CD8-positive, alpha-beta memory T cell (primary cell): ENCODE measurements at regions not wholly inside any gene's neighbourhood (a gene's known extent, or its start where the extent isn't known, plus 50 kb on each side); places are given as distances from the start of the nearest gene placed in this dataset.

Experiments used
- CTCF ChIA-PET: fragments of 350-600 bp; sonication (Branson Sonifier 250); formaldehyde crosslinking; loops from one replicate; lab custom pipeline; 2021; ENCODE audit warnings: antibody characterized with exemption; lab: Charles Lee
- POLR2A ChIA-PET: fragments of 350-600 bp; sonication (Branson Sonifier 250); formaldehyde crosslinking; loops from one replicate; lab custom pipeline; 2021; ENCODE audit warnings: antibody characterized with exemption; lab: Charles Lee
- DNase-seq, 5 donors: peaks; one replicate each; pipeline versions ENCODE4 v3.0.0 to v3.0.0-alpha.2; 2020 to 2022; ENCODE audit warnings: mixed read lengths in 1 of 5
- H3K27ac ChIP-seq: one replicate; pipeline ENCODE4 v1.7.0; 2013; ENCODE audit warnings: low read depth, mild to moderate bottlenecking, low read length, moderate library complexity
- H3K27me3 ChIP-seq: 2 replicates; pipeline ENCODE4 v1.7.0; 2013; ENCODE audit warnings: low read length, mild to moderate bottlenecking; ENCODE audit not compliant: insufficient read depth, poor library complexity, severe bottlenecking
- H3K36me3 ChIP-seq: 2 replicates; pipeline ENCODE4 v1.7.0; 2013; ENCODE audit warnings: mild to moderate bottlenecking, low read length, moderate library complexity; ENCODE audit not compliant: insufficient read depth
- H3K4me1 ChIP-seq: 2 replicates; pipeline ENCODE4 v1.7.0; 2013; ENCODE audit warnings: mild to moderate bottlenecking, low read length, moderate library complexity; ENCODE audit not compliant: insufficient read depth
- H3K4me3 ChIP-seq: 2 replicates; pipeline ENCODE4 v1.7.0; 2013; ENCODE audit warnings: mild to moderate bottlenecking, low read length
- H3K9me3 ChIP-seq: 2 replicates; pipeline ENCODE4 v1.7.0; 2013; ENCODE audit warnings: mild to moderate bottlenecking, low read length
- H3K27ac Mint-ChIP-seq, 8 donors: one replicate each; pipeline ENCODE4 v1.8.0; 2020 to 2021; ENCODE audit warnings: mixed read lengths in 8 of 8, mild to moderate bottlenecking in 6 of 8, inconsistent platforms in 3 of 8, moderate library complexity in 3 of 8
- H3K27me3 Mint-ChIP-seq, 2 donors: one replicate each; pipeline ENCODE4 v1.8.0; 2020 to 2021; ENCODE audit warnings: mixed read lengths in 2 of 2, mild to moderate bottlenecking in 1 of 2, moderate library complexity in 1 of 2
- H3K36me3 Mint-ChIP-seq, 3 donors: one replicate each; pipeline ENCODE4 v1.8.0; 2020 to 2021; ENCODE audit warnings: mixed read lengths in 3 of 3, inconsistent platforms in 1 of 3, mild to moderate bottlenecking in 1 of 3
- H3K4me1 Mint-ChIP-seq, 3 donors: one replicate each; pipeline ENCODE4 v1.8.0; 2020 to 2021; ENCODE audit warnings: mixed read lengths in 3 of 3, inconsistent platforms in 1 of 3, mild to moderate bottlenecking in 1 of 3
- H3K4me3 Mint-ChIP-seq, 7 donors: one replicate each; pipeline ENCODE4 v1.8.0; 2020 to 2021; ENCODE audit warnings: mixed read lengths in 7 of 7, mild to moderate bottlenecking in 6 of 7, moderate library complexity in 4 of 7, inconsistent platforms in 2 of 7
- H3K9me3 Mint-ChIP-seq, 5 donors: one replicate each; pipeline ENCODE4 v1.8.0; 2020 to 2022; ENCODE audit warnings: mixed read lengths in 5 of 5, mild to moderate bottlenecking in 3 of 5, moderate library complexity in 2 of 5, inconsistent platforms in 1 of 5

- ChIA-PET CTCF (no interaction called here), POLR2A (no interaction called here)
- no peak overlapping the region for H3K27ac Mint-ChIP-seq
These were observed 144.8 kb downstream of the CEP135 start for GRCh38 chr4:56093576-56093975.

GRCh38 chr4:56092540-56092939, 143.8 kb downstream of the CEP135 start:
- H3K27me3 ChIP-seq, result no peaks in the 10 kb centered on the region
- H3K27ac ChIP-seq, result no peak overlapping the region
- POLR2A ChIA-PET, result no interaction called here
- Mint-ChIP-seq H3K4me3 (no peak overlapping the region), H3K27ac (no peak overlapping the region), H3K9me3 (no peaks in the 10 kb centered on the region), H3K27me3 (peaks cover 0 to 18% of the 10 kb centered on the region in 2 donors), H3K36me3 (no peaks in the 10 kb centered on the region), H3K4me1 (no peaks in the 10 kb centered on the region)
- no peaks in the 10 kb centered on the region for H3K9me3 ChIP-seq
- H3K36me3 ChIP-seq, result no peaks in the 10 kb centered on the region
- CTCF ChIA-PET, result no interaction called here
- no peak overlapping the region for H3K4me3 ChIP-seq
- H3K4me1 ChIP-seq, result no peaks in the 10 kb centered on the region
- DNase-seq, result no peak

More at GRCh38 chr4:56093576-56093975, 144.8 kb downstream of the CEP135 start:
- DNase-seq, result no peak
- H3K4me3 Mint-ChIP-seq, result no peak overlapping the region
- Histone ChIP-seq H3K27ac (no peak overlapping the region), H3K4me1 (no peaks in the 10 kb centered on the region), H3K36me3 (no peaks in the 10 kb centered on the region), H3K4me3 (no peak overlapping the region), H3K27me3 (no peaks in the 10 kb centered on the region), H3K9me3 (no peaks in the 10 kb centered on the region)
- H3K36me3 Mint-ChIP-seq, result no peaks in the 10 kb centered on the region
- no peaks in the 10 kb centered on the region for H3K4me1 Mint-ChIP-seq
- H3K9me3 Mint-ChIP-seq, result no peaks in the 10 kb centered on the region
- peaks cover 0 to 18% of the 10 kb centered on the region in 2 donors for H3K27me3 Mint-ChIP-seq

- POLR2A ChIA-PET, result no interaction called here
- H3K9me3 Mint-ChIP-seq, result no peaks in the 10 kb centered on the region
- Histone ChIP-seq H3K36me3 (no peaks in the 10 kb centered on the region), H3K27me3 (no peaks in the 10 kb centered on the region), H3K27ac (no peak overlapping the region), H3K4me1 (no peaks in the 10 kb centered on the region), H3K9me3 (no peaks in the 10 kb centered on the region), H3K4me3 (no peak overlapping the region)
- H3K36me3 Mint-ChIP-seq, result no peaks in the 10 kb centered on the region
- H3K27ac Mint-ChIP-seq, result no peak overlapping the region
- no peak overlapping the region for H3K4me3 Mint-ChIP-seq
- CTCF ChIA-PET, result no interaction called here
- H3K27me3 Mint-ChIP-seq, result peaks cover 5 to 11% of the 10 kb centered on the region in 2 donors
- DNase-seq, result no peak
- H3K4me1 Mint-ChIP-seq, result no peaks in the 10 kb centered on the region
These were observed 137.8 kb downstream of the CEP135 start for GRCh38 chr4:56086561-56086960.

DNA sequence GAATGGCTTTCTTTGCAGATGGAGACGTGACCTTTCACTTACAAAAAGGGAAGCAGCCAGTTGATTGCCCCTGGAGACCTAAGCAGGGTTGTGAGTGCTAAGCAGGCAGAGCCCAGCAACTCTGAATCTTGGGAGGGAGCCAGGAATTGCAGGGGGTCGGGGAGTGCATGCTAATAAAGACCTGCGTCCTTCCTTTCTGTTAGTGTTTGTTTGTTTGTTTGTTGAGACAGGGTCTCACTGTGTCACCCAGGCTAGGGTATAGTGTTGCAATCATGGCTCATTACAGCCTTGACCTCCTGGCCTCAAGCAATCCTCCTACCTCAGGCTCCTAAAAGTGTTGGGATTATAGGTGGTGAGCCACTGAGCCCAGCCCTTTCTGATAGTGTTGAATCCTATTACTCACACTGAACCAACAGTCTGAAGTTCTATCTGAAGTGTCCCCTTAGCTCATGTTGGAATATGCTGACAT, 137.4 kb downstream of the CEP135 start:
- Histone ChIP-seq H3K4me1 (no peaks in the 10 kb centered on the region), H3K4me3 (no peak overlapping the region), H3K27ac (no peak overlapping the region), H3K27me3 (no peaks in the 10 kb centered on the region), H3K36me3 (no peaks in the 10 kb centered on the region), H3K9me3 (no peaks in the 10 kb centered on the region)
- Mint-ChIP-seq H3K36me3 (no peaks in the 10 kb centered on the region), H3K4me1 (no peaks in the 10 kb centered on the region), H3K27me3 (peaks cover 7 to 9% of the 10 kb centered on the region in 2 donors), H3K9me3 (no peaks in the 10 kb centered on the region), H3K4me3 (no peak overlapping the region), H3K27ac (no peak overlapping the region)
- ChIA-PET CTCF (no interaction called here), POLR2A (no interaction called here)
- DNase-seq, result no peak

GRCh38 chr4:56085275-56085674, 136.5 kb downstream of the CEP135 start:
- Mint-ChIP-seq H3K9me3 (no peaks in the 10 kb centered on the region), H3K27me3 (peaks cover 7 to 9% of the 10 kb centered on the region in 2 donors), H3K27ac (no peak overlapping the region), H3K4me1 (no peaks in the 10 kb centered on the region), H3K4me3 (no peak overlapping the region), H3K36me3 (no peaks in the 10 kb centered on the region)
- H3K27ac ChIP-seq, result no peak overlapping the region
- ChIA-PET POLR2A (no interaction called here), CTCF (no interaction called here)
- no peak overlapping the region for H3K4me3 ChIP-seq
- no peaks in the 10 kb centered on the region for H3K27me3 ChIP-seq
- no peaks in the 10 kb centered on the region for H3K4me1 ChIP-seq
- H3K36me3 ChIP-seq, result no peaks in the 10 kb centered on the region
- no peak for DNase-seq
- H3K9me3 ChIP-seq, result no peaks in the 10 kb centered on the region

DNA sequence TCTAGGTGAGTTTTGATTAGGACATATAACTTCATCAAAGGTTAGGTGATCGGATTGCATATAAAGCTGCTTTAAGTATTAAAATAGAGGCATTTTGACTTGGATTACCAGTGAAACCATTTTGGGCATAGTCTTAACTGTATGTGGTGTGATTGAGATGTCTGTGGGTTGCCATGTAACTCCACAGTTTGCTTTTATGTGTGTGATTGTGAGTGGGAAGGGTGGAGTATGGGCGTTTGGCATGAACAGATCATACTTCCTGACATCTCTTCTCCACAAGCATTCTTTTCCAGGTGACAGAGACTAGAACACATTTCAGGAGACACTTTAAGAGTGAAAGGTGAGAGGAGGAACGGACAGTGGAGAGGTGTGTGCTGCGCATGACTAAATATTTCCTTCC, 136.1 kb downstream of the CEP135 start:
- DNase-seq, result no peak
- Histone ChIP-seq H3K4me1 (no peaks in the 10 kb centered on the region), H3K27me3 (no peaks in the 10 kb centered on the region), H3K9me3 (no peaks in the 10 kb centered on the region), H3K4me3 (no peak overlapping the region), H3K27ac (no peak overlapping the region), H3K36me3 (no peaks in the 10 kb centered on the region)
- no peaks in the 10 kb centered on the region for H3K9me3 Mint-ChIP-seq
- ChIA-PET POLR2A (no interaction called here), CTCF (no interaction called here)
- no peaks in the 10 kb centered on the region for H3K4me1 Mint-ChIP-seq
- H3K36me3 Mint-ChIP-seq, result no peaks in the 10 kb centered on the region
- peaks cover 6 to 7% of the 10 kb centered on the region in 2 donors for H3K27me3 Mint-ChIP-seq
- H3K4me3 Mint-ChIP-seq, result no peak overlapping the region
- H3K27ac Mint-ChIP-seq, result no peak overlapping the region
